GM12878 (cell line): ENCODE measurements at regions not wholly inside any gene's neighbourhood (a gene's known extent, or its start where the extent isn't known, plus 50 kb on each side); places are given as distances from the start of the nearest gene placed in this dataset.

Source experiments
- ATAC-seq: fragments of 200-7000 bp; cut with Tn5 transposase; 3 replicates; pipeline ENCODE4 v1.9.1; 2020; ENCODE audit warnings: mild to moderate bottlenecking, moderate library complexity
- BruUV-seq: library from RNA; stranded (reverse); fragments of 400-500 nt; replicated peaks from 2 replicates; lab custom pipeline; 2021; lab: Mats Ljungman, UMichigan
- CTCF ChIA-PET: fragments of 300-600 bp; sonication (Branson Sonifier 250); formaldehyde crosslinking; extraction: SDS; loops from one replicate; lab custom pipeline; 2021; ENCODE audit warnings: inconsistent platforms; lab: Yijun Ruan, JAX
- POLR2A ChIA-PET: fragments of 350-600 bp; formaldehyde crosslinking; extraction: SDS; loops from one replicate; lab custom pipeline; 2021; ENCODE audit warnings: inconsistent platforms; lab: Charles Lee
- RAD21 ChIA-PET: fragments of 300-600 bp; sonication (Branson Sonifier 250); formaldehyde crosslinking; loops from one replicate; lab custom pipeline; 2023; ENCODE audit warnings: antibody characterized with exemption; ENCODE audit not compliant: unreplicated experiment; lab: Charles Lee
- SMC1A ChIA-PET: fragments of 300-600 bp; sonication (Branson Sonifier 250); formaldehyde crosslinking; loops from one replicate; lab custom pipeline; 2023; ENCODE audit not compliant: unreplicated experiment, uncharacterized antibody; lab: Charles Lee
- DNase-seq: peaks from one replicate; pipeline ENCODE4 v3.0.0-alpha.2; 2011; ENCODE audit warnings: low read depth, low spot score
- FAIRE-seq: peaks from 3 replicates; lab custom pipeline; 2011; peaks lifted over from hg19 to GRCh38; lab: Jason Lieb, UNC
- H2AFZ ChIP-seq: 2 replicates; pipeline ENCODE4 v1.6.0; 2011; ENCODE audit warnings: low read depth, low read length, control low read depth; ENCODE audit not compliant: control insufficient read depth
- H3K27ac ChIP-seq: 2 replicates; pipeline ENCODE4 v1.5.1; 2011; ENCODE audit warnings: control low read depth; ENCODE audit not compliant: control insufficient read depth, insufficient read depth
- H3K27me3 ChIP-seq, 2 experiments: replicated peaks in 1 of 2; 2 replicates each; pipeline versions ENCODE4 v1.6.0 to v1.6.1; 2011; ENCODE audit warnings: low read length in 1 of 2; ENCODE audit not compliant: control insufficient read depth in 2 of 2, insufficient read depth in 2 of 2
- H3K36me3 ChIP-seq, 2 experiments: 2 replicates each; pipeline ENCODE4 v1.5.1; 2011; ENCODE audit warnings: low read length in 1 of 2; ENCODE audit not compliant: control insufficient read depth in 2 of 2, insufficient read depth in 2 of 2
- H3K4me1 ChIP-seq: 2 replicates; pipeline ENCODE4 v1.6.1; 2011; ENCODE audit warnings: mild to moderate bottlenecking, low read length, moderate library complexity, mixed read lengths; ENCODE audit not compliant: control insufficient read depth, insufficient read depth
- H3K4me2 ChIP-seq: 2 replicates; pipeline ENCODE4 v1.6.0; 2011; ENCODE audit warnings: control low read depth; ENCODE audit not compliant: control insufficient read depth, insufficient read depth
- H3K4me3 ChIP-seq: fragments of 200-600 bp; sonication (generic); 2 replicates; pipeline ENCODE4 v1.5.1; 2016
- H3K79me2 ChIP-seq: 2 replicates; pipeline ENCODE4 v1.6.0; 2011; ENCODE audit warnings: low read length; ENCODE audit not compliant: control insufficient read depth, insufficient read depth
- H3K9ac ChIP-seq: 2 replicates; pipeline ENCODE4 v1.8.0; 2011; ENCODE audit warnings: low read length, control low read depth, mixed read lengths; ENCODE audit not compliant: control insufficient read depth, insufficient read depth
- H3K9me3 ChIP-seq: replicated peaks from 3 replicates; pipeline ENCODE4 v1.5.1; 2011; ENCODE audit warnings: mild to moderate bottlenecking, low read length; ENCODE audit not compliant: control insufficient read depth, insufficient read depth
- H4K20me1 ChIP-seq: 2 replicates; pipeline ENCODE4 v1.6.0; 2011; ENCODE audit not compliant: control insufficient read depth, insufficient read depth
- CHD2 ChIP-seq: IDR thresholded peaks from 2 replicates; pipeline ENCODE4 v1.6.1; 2011; ENCODE audit warnings: low read depth, low read length, improper control_type of control experiment, borderline replicate concordance
- CTCF ChIP-seq, 3 experiments: IDR thresholded peaks in 2 of 3; conservative IDR thresholded peaks in 1 of 3; 2 replicates each; pipeline ENCODE4 v1.5.1; 2011; ENCODE audit warnings: low read depth in 3 of 3, low read length in 3 of 3, mild to moderate bottlenecking in 3 of 3, control low read depth in 2 of 3, moderate library complexity in 2 of 3, inconsistent platforms in 1 of 3, mixed read lengths in 1 of 3; ENCODE audit not compliant: control insufficient read depth in 2 of 3, insufficient read depth in 1 of 3; ENCODE audit errors: extremely low read depth in 1 of 3
- E2F4 ChIP-seq: IDR thresholded peaks from 2 replicates; pipeline ENCODE4 v1.6.1; 2012; ENCODE audit warnings: low read depth, low read length, improper control_type of control experiment
- ELK1 ChIP-seq: IDR thresholded peaks from 2 replicates; pipeline ENCODE4 v1.6.1; 2012; ENCODE audit warnings: low read depth, low read length, improper control_type of control experiment
- HCFC1 ChIP-seq: fragments of 150-350 bp; IDR thresholded peaks from 2 replicates; pipeline ENCODE4 v1.6.1; 2014; ENCODE audit warnings: low read length
- MLLT1 ChIP-seq: fragments of 450-650 bp; IDR thresholded peaks from 2 replicates; pipeline ENCODE4 v1.6.1; 2016; ENCODE audit warnings: mild to moderate bottlenecking
- POLR2AphosphoS2 ChIP-seq: IDR thresholded peaks from 2 replicates; pipeline ENCODE4 v1.6.1; 2011; ENCODE audit warnings: low read depth, mild to moderate bottlenecking, low read length, improper control_type of control experiment, moderate library complexity
- RFX5 ChIP-seq: IDR thresholded peaks from 2 replicates; pipeline ENCODE4 v1.6.1; 2011; ENCODE audit warnings: low read depth, low read length, improper control_type of control experiment
- RUNX3 ChIP-seq: IDR thresholded peaks from 2 replicates; pipeline ENCODE4 v1.6.1; 2012; ENCODE audit warnings: low read length, inconsistent platforms
- SIX5 ChIP-seq: IDR thresholded peaks from 2 replicates; pipeline ENCODE4 v1.6.1; 2011; ENCODE audit warnings: mild to moderate bottlenecking, low read depth, low read length, moderate library complexity; ENCODE audit not compliant: severe bottlenecking
- SUPT20H ChIP-seq: IDR thresholded peaks from 2 replicates; pipeline ENCODE4 v1.6.1; 2011; ENCODE audit warnings: low read depth, mild to moderate bottlenecking, low read length, moderate library complexity, borderline replicate concordance; ENCODE audit not compliant: control insufficient read depth
- TARDBP ChIP-seq: IDR thresholded peaks from 2 replicates; pipeline ENCODE4 v1.6.1; 2016; ENCODE audit warnings: borderline replicate concordance
- ZBTB11 ChIP-seq: fragments of 450-650 bp; formaldehyde crosslinking; IDR thresholded peaks from 2 replicates; pipeline ENCODE4 v1.5.0; 2022; ENCODE audit warnings: mild to moderate bottlenecking, missing genetic modification characterization
- ZNF217 ChIP-seq: fragments of 450-650 bp; IDR thresholded peaks from 2 replicates; pipeline ENCODE4 v1.6.1; 2017; ENCODE audit warnings: antibody characterized with exemption, mild to moderate bottlenecking
- ZZZ3 ChIP-seq: IDR thresholded peaks from 2 replicates; pipeline ENCODE4 v1.6.1; 2011; ENCODE audit warnings: low read depth; ENCODE audit not compliant: control insufficient read depth, insufficient read length
- WGBS: methylation state at CpG from one replicate; pipeline ENCODE4 v1.1.6; 2016; ENCODE audit warnings: low lambda C conversion rate; ENCODE audit not compliant: insufficient replicate concordance, insufficient coverage; ENCODE audit errors: missing lambda C conversion rate; 5-methylcytosine and 5-hydroxymethylcytosine counted together
- in situ Hi-C: fragments of 300-500 bp; cut with MboI; formaldehyde crosslinking; loops from 9 replicates; pipeline ENCODE4 v1.14.3; 2018; ENCODE audit warnings: mixed read lengths
- intact Hi-C: fragments of 100-400 bp; cut with micrococcal nuclease; formaldehyde crosslinking; loops from one replicate; pipeline ENCODE4 v1.14.2; 2022; ENCODE audit not compliant: unreplicated experiment

GRCh38 chr5:33372721-33373472, 67.9 kb upstream of the TARS1 start:
- H3K4me1 ChIP-seq: no peaks in the 10 kb centered on the region
- intact Hi-C loops (no loop called here), in situ Hi-C loops (no loop called here)
- H3K9me3 ChIP-seq: no peaks in the 10 kb centered on the region
- no peak overlapping the region for H3K27ac ChIP-seq
- ChIA-PET SMC1A (interaction anchor here (0.9 kb wide), 1 partner anchor 123 kb away, joined by 3 read pairs; no protein-coding TSS in a partner anchor), CTCF (no interaction called here), RAD21 (no interaction called here), POLR2A (no interaction called here)
- H3K27me3 ChIP-seq: no peaks in the 10 kb centered on the region
- no peak overlapping the region for H3K9ac ChIP-seq
- ATAC-seq: no peak
- H3K4me2 ChIP-seq: no peak overlapping the region
- DNase-seq: no peak
- H3K36me3 ChIP-seq: no peaks in the 10 kb centered on the region
- BruUV-seq: no TSS peak
- H4K20me1 ChIP-seq: no peaks in the 10 kb centered on the region
- WGBS: 39% methylated on average over 6 of the region's 6 CpGs
- no peak overlapping the region for H2AFZ ChIP-seq
- FAIRE-seq: no peak
- no peak overlapping the region for H3K4me3 ChIP-seq
- H3K79me2 ChIP-seq: no peaks in the 10 kb centered on the region
- no peak for TF ChIP-seq SIX5
- TF ChIP-seq SUPT20H: no peak
- no peak for TF ChIP-seq CHD2
- TF ChIP-seq ZBTB11: no peak
- TF ChIP-seq HCFC1: no peak
- TF ChIP-seq MLLT1: no peak
- TF ChIP-seq ZNF217: no peak
- no peak for TF ChIP-seq TARDBP
- no peak for TF ChIP-seq RFX5
- TF ChIP-seq POLR2AphosphoS2: no peak
- TF ChIP-seq CTCF (IDR thresholded peaks at IDR 0.05 in 2 of 3, conservative IDR thresholded peaks at IDR 0.05 in 1 of 3; ENCODE audit: control insufficient read depth in 2 of 3, extremely low read depth in 1 of 3, insufficient read depth in 1 of 3, low read depth in 3 of 3, low read length in 3 of 3): no peak
- TF ChIP-seq ZZZ3: no peak
- TF ChIP-seq ELK1: no peak
- no peak for TF ChIP-seq RUNX3
- no peak for TF ChIP-seq E2F4
